CD14-positive monocyte (primary cell): ENCODE measurements at regions not wholly inside any gene's neighbourhood (a gene's known extent, or its start where the extent isn't known, plus 50 kb on each side); places are given as distances from the start of the nearest gene placed in this dataset.

ENCODE experiments used
- DNase-seq, 3 donors: peaks; one replicate each; pipeline ENCODE4 v3.0.0-alpha.2; 2011 to 2022
- H2AFZ ChIP-seq: 2 replicates; pipeline ENCODE4 v1.6.0; 2012; ENCODE audit warnings: mild to moderate bottlenecking, low read depth, low read length, inconsistent platforms; ENCODE audit not compliant: insufficient read depth, poor library complexity, severe bottlenecking
- H3K27ac ChIP-seq, 2 donors: 1 replicate in 1 of 2; 2 replicates in 1 of 2; pipeline ENCODE4 v1.5.1; 2012 to 2013; ENCODE audit warnings: low read length in 2 of 2, control low read depth in 1 of 2, inconsistent platforms in 1 of 2, low read depth in 1 of 2, mild to moderate bottlenecking in 1 of 2
- H3K27me3 ChIP-seq, 2 donors: one replicate each; pipeline versions ENCODE4 v1.6.0 to v1.6.1; 2011 to 2013; ENCODE audit warnings: low read length in 2 of 2; ENCODE audit not compliant: control insufficient read depth in 2 of 2, insufficient read depth in 2 of 2
- H3K36me3 ChIP-seq, 2 donors: replicated peaks in 1 of 2; 1 replicate in 1 of 2; 2 replicates in 1 of 2; pipeline versions ENCODE4 v1.5.1 to v1.6.1; 2012 to 2013; ENCODE audit warnings: low read length in 2 of 2, control low read depth in 1 of 2, inconsistent platforms in 1 of 2, mild to moderate bottlenecking in 1 of 2; ENCODE audit not compliant: insufficient read depth in 2 of 2, control insufficient read depth in 1 of 2
- H3K4me1 ChIP-seq, 2 donors: 1 replicate in 1 of 2; 2 replicates in 1 of 2; pipeline versions ENCODE4 v1.5.1 to v1.6.1; 2012 to 2013; ENCODE audit warnings: low read length in 2 of 2, control low read depth in 1 of 2, inconsistent platforms in 1 of 2, mild to moderate bottlenecking in 1 of 2, moderate library complexity in 1 of 2; ENCODE audit not compliant: insufficient read depth in 2 of 2, control insufficient read depth in 1 of 2
- H3K4me2 ChIP-seq: replicated peaks from 2 replicates; pipeline ENCODE3; 2012; ENCODE audit warnings: low read length, moderate library complexity, mild to moderate bottlenecking; ENCODE audit not compliant: poor library complexity, severe bottlenecking; ENCODE audit errors: extremely low read depth
- H3K4me3 ChIP-seq, 3 experiments: fragments of 200-600 bp in 1 of 3; sonication (generic) in 1 of 3; replicated peaks in 1 of 3; 1 replicate in 2 of 3; 2 replicates in 1 of 3; pipeline ENCODE4 v1.5.1; 2011 to 2013; ENCODE audit warnings: low read length in 3 of 3, mild to moderate bottlenecking in 3 of 3, control low read depth in 2 of 3, low read depth in 2 of 3, inconsistent platforms in 1 of 3, moderate library complexity in 1 of 3
- H3K79me2 ChIP-seq: 2 replicates; pipeline ENCODE4 v1.6.0; 2012; ENCODE audit warnings: mild to moderate bottlenecking, control low read depth, inconsistent platforms, low read length, moderate library complexity; ENCODE audit not compliant: insufficient read depth
- H3K9ac ChIP-seq: 2 replicates; pipeline ENCODE4 v1.6.0; 2017; ENCODE audit warnings: low read length, mild to moderate bottlenecking; ENCODE audit not compliant: insufficient read depth, poor library complexity, severe bottlenecking
- H3K9me3 ChIP-seq, 2 donors: replicated peaks in 1 of 2; 1 replicate in 1 of 2; 2 replicates in 1 of 2; pipeline versions ENCODE4 v1.5.1 to v1.6.1; 2012 to 2013; ENCODE audit warnings: low read length in 2 of 2, control low read depth in 1 of 2; ENCODE audit not compliant: control insufficient read depth in 1 of 2, insufficient read depth in 1 of 2
- H4K20me1 ChIP-seq: 2 replicates; pipeline ENCODE4 v1.6.0; 2012; ENCODE audit warnings: mild to moderate bottlenecking, low read length, control low read depth, moderate library complexity; ENCODE audit not compliant: insufficient read depth
- H3K27ac Mint-ChIP-seq, 7 donors: one replicate each; pipeline ENCODE4 v1.8.0; 2020; ENCODE audit warnings: mild to moderate bottlenecking in 7 of 7, mixed read lengths in 7 of 7, moderate library complexity in 6 of 7, inconsistent platforms in 2 of 7
- H3K27me3 Mint-ChIP-seq, 3 donors: one replicate each; pipeline ENCODE4 v1.8.0; 2021 to 2022; ENCODE audit warnings: low read depth in 3 of 3, mild to moderate bottlenecking in 3 of 3, mixed read lengths in 3 of 3, moderate library complexity in 3 of 3, inconsistent platforms in 1 of 3
- H3K36me3 Mint-ChIP-seq, 2 donors: one replicate each; pipeline ENCODE4 v1.8.0; 2020; ENCODE audit warnings: mixed read lengths in 2 of 2, inconsistent platforms in 1 of 2, mild to moderate bottlenecking in 1 of 2
- H3K4me1 Mint-ChIP-seq: one replicate; pipeline ENCODE4 v1.8.0; 2020; ENCODE audit warnings: mild to moderate bottlenecking, mixed read lengths
- H3K4me3 Mint-ChIP-seq, 2 donors: one replicate each; pipeline ENCODE4 v1.8.0; 2020; ENCODE audit warnings: mild to moderate bottlenecking in 2 of 2, mixed read lengths in 2 of 2, moderate library complexity in 1 of 2
- H3K9me3 Mint-ChIP-seq, 7 donors: one replicate each; pipeline ENCODE4 v1.8.0; 2020 to 2022; ENCODE audit warnings: mixed read lengths in 7 of 7, mild to moderate bottlenecking in 6 of 7, moderate library complexity in 6 of 7, inconsistent platforms in 2 of 7
- WGBS: methylation state at CpG from one replicate; pipeline ENCODE4 v1.1.5; 2013; ENCODE audit warnings: missing lambda C conversion rate; ENCODE audit not compliant: insufficient coverage; 5-methylcytosine and 5-hydroxymethylcytosine counted together
- intact Hi-C, 2 donors: fragments of 100-400 bp; cut with micrococcal nuclease; formaldehyde crosslinking; loops; one replicate each; pipeline versions ENCODE4 v1.15.0 to v1.15.1; 2023
- TF ChIP-seq, protein P1 (sequence below): fragments of 200-600 bp; IDR thresholded peaks from one replicate; pipeline ENCODE4 v1.8.0; 2022; ENCODE audit warnings: antibody characterized with exemption, mild to moderate bottlenecking

DNA sequence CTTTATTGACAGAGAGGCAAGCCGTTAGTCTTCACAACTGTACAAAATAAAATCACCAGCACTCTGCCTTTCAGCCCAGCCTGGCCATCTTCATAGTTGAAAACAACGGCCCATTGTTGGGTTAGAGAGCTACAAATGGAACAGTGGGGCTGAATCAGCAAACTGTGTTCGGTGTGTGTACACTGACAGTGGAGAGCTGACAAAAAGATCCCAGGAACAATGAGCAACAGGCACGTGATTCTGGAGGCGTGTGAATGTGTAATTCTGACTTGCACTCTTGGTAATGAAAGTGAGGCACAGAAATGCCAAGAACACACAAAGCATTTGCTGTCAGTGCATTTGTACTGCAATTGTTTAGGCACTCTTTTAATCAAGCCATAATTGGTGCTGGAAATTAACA lies 303.7 kb downstream of the WDR11 start:
- H3K4me3 Mint-ChIP-seq = peak overlapping the region in 1 of 2 donors; percentile 26
- no peaks in the 10 kb centered on the region for H4K20me1 ChIP-seq
- intact Hi-C loops = no loop called here
- no peaks in the 10 kb centered on the region for H3K79me2 ChIP-seq
- 78% methylated on average over 3 of the region's 5 CpGs for WGBS
- no peak overlapping the region for H3K27ac ChIP-seq
- no peak overlapping the region for H3K4me2 ChIP-seq
- no peak overlapping the region for H3K4me3 ChIP-seq
- H3K4me1 Mint-ChIP-seq = peaks cover 3% of the 10 kb centered on the region
- H3K9ac ChIP-seq = no peak overlapping the region
- no peaks in the 10 kb centered on the region for H3K36me3 Mint-ChIP-seq
- no peak overlapping the region for H3K27ac Mint-ChIP-seq
- DNase-seq = no peak
- peaks cover 6 to 16% (median 8%) of the 10 kb centered on the region in 7 donors for H3K9me3 Mint-ChIP-seq
- H3K4me1 ChIP-seq = peaks cover 3 to 12% of the 10 kb centered on the region in 2 donors
- TF ChIP-seq, protein P1, sequence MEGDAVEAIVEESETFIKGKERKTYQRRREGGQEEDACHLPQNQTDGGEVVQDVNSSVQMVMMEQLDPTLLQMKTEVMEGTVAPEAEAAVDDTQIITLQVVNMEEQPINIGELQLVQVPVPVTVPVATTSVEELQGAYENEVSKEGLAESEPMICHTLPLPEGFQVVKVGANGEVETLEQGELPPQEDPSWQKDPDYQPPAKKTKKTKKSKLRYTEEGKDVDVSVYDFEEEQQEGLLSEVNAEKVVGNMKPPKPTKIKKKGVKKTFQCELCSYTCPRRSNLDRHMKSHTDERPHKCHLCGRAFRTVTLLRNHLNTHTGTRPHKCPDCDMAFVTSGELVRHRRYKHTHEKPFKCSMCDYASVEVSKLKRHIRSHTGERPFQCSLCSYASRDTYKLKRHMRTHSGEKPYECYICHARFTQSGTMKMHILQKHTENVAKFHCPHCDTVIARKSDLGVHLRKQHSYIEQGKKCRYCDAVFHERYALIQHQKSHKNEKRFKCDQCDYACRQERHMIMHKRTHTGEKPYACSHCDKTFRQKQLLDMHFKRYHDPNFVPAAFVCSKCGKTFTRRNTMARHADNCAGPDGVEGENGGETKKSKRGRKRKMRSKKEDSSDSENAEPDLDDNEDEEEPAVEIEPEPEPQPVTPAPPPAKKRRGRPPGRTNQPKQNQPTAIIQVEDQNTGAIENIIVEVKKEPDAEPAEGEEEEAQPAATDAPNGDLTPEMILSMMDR = no peak
- no peak overlapping the region for H2AFZ ChIP-seq
- H3K27me3 Mint-ChIP-seq = peaks cover 0 to 4% (median 0%) of the 10 kb centered on the region in 3 donors
- H3K36me3 ChIP-seq = no peaks in the 10 kb centered on the region
- no peaks in the 10 kb centered on the region for H3K27me3 ChIP-seq
- no peaks in the 10 kb centered on the region for H3K9me3 ChIP-seq

DNA sequence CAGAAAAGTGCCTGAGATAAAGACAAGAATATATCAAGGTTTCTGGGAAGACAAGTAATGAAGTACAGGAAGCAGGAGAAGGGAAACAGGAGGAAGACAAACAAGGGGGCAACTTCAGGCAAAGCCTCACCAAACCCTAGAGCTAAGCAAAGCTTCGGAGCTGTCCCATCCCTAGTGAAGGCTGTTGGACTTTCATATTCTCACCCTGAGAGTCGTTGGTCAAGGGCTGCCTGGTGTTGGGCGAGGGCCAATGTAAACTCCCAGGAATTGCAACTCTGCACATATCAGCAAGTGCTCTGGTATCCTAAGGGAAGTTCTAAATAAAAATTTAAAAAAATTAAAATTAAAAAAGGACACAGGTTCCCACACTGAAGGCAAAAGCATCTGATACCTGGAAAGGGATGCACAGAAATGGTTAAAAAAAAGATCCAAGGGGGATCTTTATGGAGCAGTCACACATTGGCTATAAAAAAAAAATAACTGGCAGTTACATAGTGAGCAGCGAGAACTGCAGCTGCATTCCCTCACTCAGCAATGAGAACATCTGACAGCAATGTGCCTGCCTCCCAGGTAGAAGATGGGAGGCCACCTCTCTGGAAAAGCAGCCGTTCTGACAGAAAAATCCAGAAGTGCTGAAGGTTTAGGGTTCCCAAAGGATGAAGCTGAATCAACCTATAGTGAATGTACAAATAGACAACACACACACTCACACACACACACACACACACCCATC lies 304.7 kb downstream of the WDR11 start:
- Histone ChIP-seq H2AFZ (no peak overlapping the region), H3K9me3 (no peaks in the 10 kb centered on the region), H3K27ac (no peak overlapping the region), H3K4me3 (no peak overlapping the region), H3K9ac (no peak overlapping the region), H3K79me2 (no peaks in the 10 kb centered on the region), H3K4me2 (no peak overlapping the region), H3K27me3 (no peaks in the 10 kb centered on the region), H3K36me3 (no peaks in the 10 kb centered on the region), H3K4me1 (peaks cover 3 to 12% of the 10 kb centered on the region in 2 donors), H4K20me1 (no peaks in the 10 kb centered on the region)
- H3K36me3 Mint-ChIP-seq = no peaks in the 10 kb centered on the region
- TF ChIP-seq, protein P1 = no peak
- no CpG with 5 or more reads among the region's 5 CpGs for WGBS
- DNase-seq = no peak
- no peak overlapping the region for H3K4me3 Mint-ChIP-seq
- peaks cover 0 to 4% (median 0%) of the 10 kb centered on the region in 3 donors for H3K27me3 Mint-ChIP-seq
- H3K9me3 Mint-ChIP-seq = peaks cover 6 to 16% (median 8%) of the 10 kb centered on the region in 7 donors
- no peak overlapping the region for H3K27ac Mint-ChIP-seq
- peaks cover 3% of the 10 kb centered on the region for H3K4me1 Mint-ChIP-seq
- intact Hi-C loops = no loop called here
